Gastroesophageal sphincter (tissue), 3 donors: ENCODE measurements at regions not wholly inside any gene's neighbourhood (a gene's known extent, or its start where the extent isn't known, plus 50 kb on each side); places are given as distances from the start of the nearest gene placed in this dataset.

Experiments used
- CTCF ChIP-seq, 4 experiments: fragments of 200-600 bp in 2 of 4; fragments of 450-650 bp in 2 of 4; sonication (generic) in 1 of 4; IDR thresholded peaks; one replicate each; pipeline ENCODE4 v1.5.1; 2017 to 2019; ENCODE audit warnings: antibody characterized with exemption in 4 of 4, mild to moderate bottlenecking in 2 of 4, moderate library complexity in 2 of 4
- POLR2A ChIP-seq, 2 donors: fragments of 450-650 bp; IDR thresholded peaks; one replicate each; pipeline ENCODE4 v1.6.1; 2017; ENCODE audit warnings: antibody characterized with exemption in 2 of 2, mild to moderate bottlenecking in 2 of 2, moderate library complexity in 1 of 2
- POLR2AphosphoS5 ChIP-seq: sonication (generic); formaldehyde crosslinking; IDR thresholded peaks from one replicate; pipeline ENCODE4 v1.6.1; 2017; ENCODE audit warnings: antibody characterized with exemption

- TF ChIP-seq CTCF (IDR thresholded peaks at IDR 0.05) (no peak), POLR2AphosphoS5 (no peak), POLR2A (IDR thresholded peaks at IDR 0.05) (no peak)
Measured at GRCh38 chr9:74355107-74355506, 142.0 kb upstream of the RORB start.
